ENCODE measurements at regions not wholly inside any gene's neighbourhood (a gene's known extent, or its start where the extent isn't known, plus 50 kb on each side); places are given as distances from the start of the nearest gene placed in this dataset.
"Not testable (repeated sequence)": the region's sequence is repeated elsewhere in the genome, so short reads cannot be mapped to it uniquely, and the experiment has no call there.

GRCh38 chr5:163115011-163115410, 322.4 kb upstream of the CCNG1 start:
- ChIA-PET POLR2A (no interaction called here), CTCF (no interaction called here)
- no peak for TF ChIP-seq TEAD4 (IDR thresholded peaks at IDR 0.05; ENCODE audit: borderline replicate concordance, insufficient read depth)
- Histone ChIP-seq H3K9me3 (no peaks in the 10 kb centered on the region), H4K20me1 (ENCODE audit: insufficient read depth) (no peaks in the 10 kb centered on the region), H3K4me2 (no peak overlapping the region), H3K79me2 (ENCODE audit: insufficient read depth) (no peaks in the 10 kb centered on the region), H2AFZ (ENCODE audit: low read depth) (no peak overlapping the region), H3F3A (replicated peaks; ENCODE audit: insufficient read depth) (no peaks in the 10 kb centered on the region), H3K9ac (no peak overlapping the region), H3K9me2 (no peaks in the 10 kb centered on the region), H3K4me3 (ENCODE audit: low read depth in 2 of 2, low read length in 1 of 2) (no peak overlapping the region), H3K27me3 (ENCODE audit: insufficient read depth) (no peaks in the 10 kb centered on the region), H3K4me1 (ENCODE audit: control insufficient read depth in 1 of 2, insufficient read depth in 2 of 2, low read depth in 1 of 2, low read length in 1 of 2) (no peaks in the 10 kb centered on the region), H3K36me3 (replicated peaks in 1 of 2; ENCODE audit: control insufficient read depth in 1 of 2, insufficient read depth in 2 of 2, low read length in 1 of 2) (no peaks in the 10 kb centered on the region), H3K27ac (ENCODE audit: low read depth in 2 of 2, low read length in 1 of 2) (no peak overlapping the region)
- no peak for DNase-seq
- WGBS (ENCODE audit: low lambda C conversion rate): 3% methylated on average over 4 of the region's 4 CpGs

GRCh38 chr5:163116618-163117017, 320.8 kb upstream of the CCNG1 start:
- H3K27me3 ChIP-seq (ENCODE audit: insufficient read depth); H3F3A ChIP-seq (replicated peaks; ENCODE audit: insufficient read depth); H3K79me2 ChIP-seq (ENCODE audit: insufficient read depth); DNase-seq; H3K9ac ChIP-seq; POLR2A ChIA-PET; H3K27ac ChIP-seq (ENCODE audit: low read depth in 2 of 2, low read length in 1 of 2); H3K9me2 ChIP-seq; H4K20me1 ChIP-seq (ENCODE audit: insufficient read depth); H3K9me3 ChIP-seq; H3K4me3 ChIP-seq (ENCODE audit: low read depth in 2 of 2, low read length in 1 of 2); H3K36me3 ChIP-seq (replicated peaks in 1 of 2; ENCODE audit: control insufficient read depth in 1 of 2, insufficient read depth in 2 of 2, low read length in 1 of 2); H2AFZ ChIP-seq (ENCODE audit: low read depth); CTCF ChIA-PET; H3K4me1 ChIP-seq (ENCODE audit: control insufficient read depth in 1 of 2, insufficient read depth in 2 of 2, low read depth in 1 of 2, low read length in 1 of 2); H3K4me2 ChIP-seq: not testable (repeated sequence)
- 11% methylated on average over 2 of the region's 2 CpGs for whole genome bisulfite sequencing (ENCODE audit: low lambda C conversion rate)

- TF ChIP-seq SIN3A (IDR thresholded peaks at IDR 0.05; ENCODE audit: borderline replicate concordance, low read depth, low read length) (no peak), FOXM1 (IDR thresholded peaks at IDR 0.05; ENCODE audit: low read depth) (no peak), MEF2A (IDR thresholded peaks at IDR 0.05; ENCODE audit: borderline replicate concordance, low read depth) (no peak), USF1 (IDR thresholded peaks at IDR 0.05; ENCODE audit: borderline replicate concordance, low read depth) (no peak), RCOR1 (IDR thresholded peaks at IDR 0.05; ENCODE audit: low read length) (no peak), TCF12 (IDR thresholded peaks at IDR 0.05) (no peak), NFIC (IDR thresholded peaks at IDR 0.05; ENCODE audit: borderline replicate concordance) (no peak), RXRA (IDR thresholded peaks at IDR 0.05; ENCODE audit: borderline replicate concordance, low read depth) (no peak), GATA2 (CRISPR knock-in tag; IDR thresholded peaks at IDR 0.05) (no peak), ELF1 (IDR thresholded peaks at IDR 0.05) (no peak), NRF1 (IDR thresholded peaks at IDR 0.05; ENCODE audit: low read depth, low read length) (no peak), CHD2 (IDR thresholded peaks at IDR 0.05; ENCODE audit: low read length, partially characterized antibody) (no peak), RFX5 (IDR thresholded peaks at IDR 0.05; ENCODE audit: low read length) (no peak), TAF1 (IDR thresholded peaks at IDR 0.05; ENCODE audit: borderline replicate concordance, low read depth, low read length) (no peak), FOSL2 (IDR thresholded peaks at IDR 0.05; ENCODE audit: borderline replicate concordance, low read depth) (no peak), YY1 (IDR thresholded peaks at IDR 0.05; ENCODE audit: low read depth) (no peak), SMC3 (IDR thresholded peaks at IDR 0.05; ENCODE audit: low read depth, low read length) (no peak), TEAD4 (IDR thresholded peaks at IDR 0.05; ENCODE audit: borderline replicate concordance, insufficient read depth) (no peak)
- TF ChIP-seq, protein P1, sequence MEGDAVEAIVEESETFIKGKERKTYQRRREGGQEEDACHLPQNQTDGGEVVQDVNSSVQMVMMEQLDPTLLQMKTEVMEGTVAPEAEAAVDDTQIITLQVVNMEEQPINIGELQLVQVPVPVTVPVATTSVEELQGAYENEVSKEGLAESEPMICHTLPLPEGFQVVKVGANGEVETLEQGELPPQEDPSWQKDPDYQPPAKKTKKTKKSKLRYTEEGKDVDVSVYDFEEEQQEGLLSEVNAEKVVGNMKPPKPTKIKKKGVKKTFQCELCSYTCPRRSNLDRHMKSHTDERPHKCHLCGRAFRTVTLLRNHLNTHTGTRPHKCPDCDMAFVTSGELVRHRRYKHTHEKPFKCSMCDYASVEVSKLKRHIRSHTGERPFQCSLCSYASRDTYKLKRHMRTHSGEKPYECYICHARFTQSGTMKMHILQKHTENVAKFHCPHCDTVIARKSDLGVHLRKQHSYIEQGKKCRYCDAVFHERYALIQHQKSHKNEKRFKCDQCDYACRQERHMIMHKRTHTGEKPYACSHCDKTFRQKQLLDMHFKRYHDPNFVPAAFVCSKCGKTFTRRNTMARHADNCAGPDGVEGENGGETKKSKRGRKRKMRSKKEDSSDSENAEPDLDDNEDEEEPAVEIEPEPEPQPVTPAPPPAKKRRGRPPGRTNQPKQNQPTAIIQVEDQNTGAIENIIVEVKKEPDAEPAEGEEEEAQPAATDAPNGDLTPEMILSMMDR (IDR thresholded peaks at IDR 0.05): no peak
- no peaks in the 10 kb centered on the region for H3K4me1 ChIP-seq (ENCODE audit: control insufficient read depth in 1 of 2, insufficient read depth in 2 of 2, low read depth in 1 of 2, low read length in 1 of 2)
- H3K9ac ChIP-seq: no peak overlapping the region
- H3K4me3 ChIP-seq (ENCODE audit: low read depth in 2 of 2, low read length in 1 of 2): no peak overlapping the region
- H4K20me1 ChIP-seq (ENCODE audit: insufficient read depth): no peaks in the 10 kb centered on the region
- CTCF ChIA-PET: no interaction called here
- POLR2A ChIA-PET: no interaction called here
- H3K9me3 ChIP-seq: no peaks in the 10 kb centered on the region
- H3K9me2 ChIP-seq: no peaks in the 10 kb centered on the region
- H3K36me3 ChIP-seq (replicated peaks in 1 of 2; ENCODE audit: control insufficient read depth in 1 of 2, insufficient read depth in 2 of 2, low read length in 1 of 2): no peaks in the 10 kb centered on the region
- no peak overlapping the region for H3K4me2 ChIP-seq
- H3K79me2 ChIP-seq (ENCODE audit: insufficient read depth): no peaks in the 10 kb centered on the region
- no peak overlapping the region for H2AFZ ChIP-seq (ENCODE audit: low read depth)
- DNase-seq: no peak
- H3K27me3 ChIP-seq (ENCODE audit: insufficient read depth): no peaks in the 10 kb centered on the region
- no peak overlapping the region for H3K27ac ChIP-seq (ENCODE audit: low read depth in 2 of 2, low read length in 1 of 2)
- no peaks in the 10 kb centered on the region for H3F3A ChIP-seq (replicated peaks; ENCODE audit: insufficient read depth)
Measured at GRCh38 chr5:163134061-163134460, 303.3 kb upstream of the CCNG1 start.

All from SK-N-SH (cell line).